Vagina (tissue), 2 donors: ENCODE measurements at regions not wholly inside any gene's neighbourhood (a gene's known extent, or its start where the extent isn't known, plus 50 kb on each side); places are given as distances from the start of the nearest gene placed in this dataset.

Experiments used
- DNase-seq, 2 donors: peaks; one replicate each; pipeline ENCODE4 v3.0.0-alpha.2; 2017; ENCODE audit errors: extremely low spot score in 2 of 2
- H3K27ac ChIP-seq: fragments of 200-600 bp; sonication (generic); one replicate; pipeline ENCODE4 v1.5.1; 2019
- H3K27me3 ChIP-seq: fragments of 200-600 bp; sonication (generic); one replicate; pipeline ENCODE4 v1.5.1; 2019
- H3K36me3 ChIP-seq, 2 donors: fragments of 200-600 bp; sonication (generic); one replicate each; pipeline ENCODE4 v1.5.1; 2017 to 2019
- H3K4me1 ChIP-seq: fragments of 200-600 bp; sonication (generic); one replicate; pipeline ENCODE4 v1.5.1; 2019
- H3K4me3 ChIP-seq, 2 donors: fragments of 200-600 bp; sonication (generic); 1 replicate in 1 of 2; 2 replicates in 1 of 2; pipeline ENCODE4 v1.5.1; 2016 to 2019
- H3K9me3 ChIP-seq: fragments of 200-600 bp; sonication (generic); one replicate; pipeline ENCODE4 v1.5.1; 2019
- CTCF ChIP-seq, 3 experiments: fragments of 450-650 bp in 2 of 3; fragments of 200-600 bp in 1 of 3; sonication (generic) in 1 of 3; IDR thresholded peaks; one replicate each; pipeline ENCODE4 v1.5.1; 2017 to 2019; ENCODE audit warnings: antibody characterized with exemption in 3 of 3, mild to moderate bottlenecking in 2 of 3, moderate library complexity in 2 of 3
- POLR2A ChIP-seq, 2 donors: fragments of 450-650 bp; IDR thresholded peaks; one replicate each; pipeline ENCODE4 v1.6.1; 2017; ENCODE audit warnings: antibody characterized with exemption in 2 of 2, mild to moderate bottlenecking in 2 of 2, moderate library complexity in 2 of 2
- POLR2AphosphoS5 ChIP-seq, 2 donors: sonication (generic); formaldehyde crosslinking; IDR thresholded peaks; one replicate each; pipeline ENCODE4 v1.9.0; 2017; ENCODE audit warnings: antibody characterized with exemption in 2 of 2, mild to moderate bottlenecking in 2 of 2, low read depth in 1 of 2; ENCODE audit not compliant: insufficient read depth in 1 of 2
- intact Hi-C: fragments of 100-400 bp; cut with DNase I; formaldehyde crosslinking; loops from one replicate; pipeline ENCODE4 v1.15.1; 2023

DNA sequence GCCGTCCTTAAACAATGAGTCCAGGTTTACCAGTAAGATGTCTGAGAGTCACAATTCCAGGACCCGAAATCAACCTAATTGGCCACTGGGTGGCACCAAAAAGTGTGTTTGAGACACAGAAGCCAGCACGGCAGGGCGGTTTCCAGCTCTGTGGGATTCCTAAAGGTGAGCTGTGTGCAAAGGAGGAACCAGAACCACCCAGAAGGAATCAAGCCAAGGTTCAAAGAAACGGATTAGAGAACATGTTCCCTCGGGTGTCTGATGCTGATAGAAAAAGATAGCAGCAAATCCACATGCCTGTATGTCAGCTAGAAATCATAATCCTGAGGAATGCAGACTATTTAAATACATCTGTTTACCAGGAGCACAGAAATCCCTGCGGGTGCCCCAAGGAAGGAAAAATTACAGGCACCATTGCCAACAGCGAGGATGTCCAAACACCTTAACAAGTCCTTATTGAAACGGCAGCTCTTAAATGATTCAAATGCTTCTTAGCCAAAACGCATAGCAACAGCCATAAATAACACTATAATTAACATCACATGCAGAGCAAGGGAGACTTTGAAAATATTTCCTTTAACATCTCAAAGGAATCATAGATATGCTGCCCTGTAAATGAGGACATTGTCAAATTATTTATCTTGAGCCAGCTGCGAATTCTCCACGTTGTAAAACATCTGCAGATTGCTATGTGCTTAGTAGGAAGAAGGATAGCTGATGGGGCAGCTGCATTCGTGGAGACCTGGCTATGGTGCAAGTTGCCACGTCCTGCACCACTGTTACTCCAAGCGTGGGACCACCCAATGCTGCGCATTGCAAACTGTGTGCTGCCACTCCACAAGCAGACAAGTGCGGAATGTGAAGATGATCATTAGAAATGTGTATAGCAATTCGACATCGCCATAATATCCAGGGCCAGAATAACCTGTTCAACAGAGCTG, 318.7 kb upstream of the NCKAP5 start:
- TF ChIP-seq POLR2AphosphoS5 (IDR thresholded peaks at IDR 0.05; ENCODE audit: insufficient read depth in 1 of 2, low read depth in 1 of 2) (peak in 1 of 2 donors; percentile 17), POLR2A (IDR thresholded peaks at IDR 0.05) (no peak), CTCF (IDR thresholded peaks at IDR 0.05) (peak in 1 of 3 experiments; percentile 50)
- Histone ChIP-seq H3K27me3 (no peaks in the 10 kb centered on the region), H3K4me1 (peaks cover 8% of the 10 kb centered on the region), H3K27ac (no peak overlapping the region), H3K9me3 (no peaks in the 10 kb centered on the region), H3K36me3 (no peaks in the 10 kb centered on the region), H3K4me3 (no peak overlapping the region)
- intact Hi-C loops: no loop called here
- peak in 1 of 2 donors; percentile 78 for DNase-seq

GRCh38 chr2:133887676-133888040, 319.4 kb upstream of the NCKAP5 start:
- DNase-seq: no peak
- Histone ChIP-seq H3K27ac (no peak overlapping the region), H3K4me1 (peaks cover 8% of the 10 kb centered on the region), H3K36me3 (no peaks in the 10 kb centered on the region), H3K4me3 (no peak overlapping the region), H3K27me3 (no peaks in the 10 kb centered on the region), H3K9me3 (no peaks in the 10 kb centered on the region)
- intact Hi-C loops: no loop called here
- no peak for TF ChIP-seq CTCF (IDR thresholded peaks at IDR 0.05)
- no peak for TF ChIP-seq POLR2A (IDR thresholded peaks at IDR 0.05)
- TF ChIP-seq POLR2AphosphoS5 (IDR thresholded peaks at IDR 0.05; ENCODE audit: insufficient read depth in 1 of 2, low read depth in 1 of 2): no peak

- no peak for TF ChIP-seq CTCF (IDR thresholded peaks at IDR 0.05)
- no peak for TF ChIP-seq POLR2AphosphoS5 (IDR thresholded peaks at IDR 0.05; ENCODE audit: insufficient read depth in 1 of 2, low read depth in 1 of 2)
- H3K4me3 ChIP-seq: no peak overlapping the region
- no peak for DNase-seq
- H3K4me1 ChIP-seq: peaks cover 8% of the 10 kb centered on the region
- no peaks in the 10 kb centered on the region for H3K36me3 ChIP-seq
- intact Hi-C loops: no loop called here
- H3K27me3 ChIP-seq: no peaks in the 10 kb centered on the region
- H3K9me3 ChIP-seq: no peaks in the 10 kb centered on the region
- no peak overlapping the region for H3K27ac ChIP-seq
Observed at GRCh38 chr2:133888107-133888506, 319.8 kb upstream of the NCKAP5 start.

GRCh38 chr2:133888621-133889219, 320.5 kb upstream of the NCKAP5 start:
- no peak overlapping the region for H3K4me3 ChIP-seq
- no peak overlapping the region for H3K27ac ChIP-seq
- no peaks in the 10 kb centered on the region for H3K27me3 ChIP-seq
- peaks cover 8% of the 10 kb centered on the region for H3K4me1 ChIP-seq
- intact Hi-C loops: no loop called here
- no peaks in the 10 kb centered on the region for H3K36me3 ChIP-seq
- no peak for DNase-seq
- TF ChIP-seq CTCF (IDR thresholded peaks at IDR 0.05): no peak
- TF ChIP-seq POLR2A (IDR thresholded peaks at IDR 0.05): no peak
- no peak for TF ChIP-seq POLR2AphosphoS5 (IDR thresholded peaks at IDR 0.05; ENCODE audit: insufficient read depth in 1 of 2, low read depth in 1 of 2)
- H3K9me3 ChIP-seq: no peaks in the 10 kb centered on the region
